WI38 (cell line): ENCODE measurements at regions not wholly inside any gene's neighbourhood (a gene's known extent, or its start where the extent isn't known, plus 50 kb on each side); places are given as distances from the start of the nearest gene placed in this dataset.

Experiments used
- H3K4me3 ChIP-seq: 2 replicates; pipeline ENCODE4 v1.5.1; 2011; ENCODE audit warnings: low read depth, mild to moderate bottlenecking, control low read depth, low read length
- CTCF ChIP-seq: IDR thresholded peaks from 2 replicates; pipeline ENCODE4 v1.5.1; 2012; ENCODE audit warnings: low read depth, mild to moderate bottlenecking, control low read depth, low read length

DNA sequence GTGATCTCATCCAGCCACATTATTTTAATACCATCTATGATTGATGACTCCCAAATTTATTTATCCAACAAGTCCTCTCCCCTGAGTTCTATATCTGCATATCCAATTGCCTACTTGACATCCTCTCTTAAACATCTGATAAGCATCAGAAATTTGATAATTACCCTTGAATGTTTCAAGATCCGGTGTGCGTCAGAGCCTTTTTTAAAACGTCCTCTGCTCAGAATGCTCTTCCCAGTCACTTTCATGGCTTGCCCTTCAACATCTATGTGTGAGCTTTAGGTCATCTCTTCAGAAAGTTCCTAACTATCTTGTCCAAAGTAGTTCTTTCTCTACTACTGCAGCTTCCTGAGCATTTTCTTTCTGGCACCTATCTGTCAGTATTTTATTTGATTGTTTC is 364.3 kb downstream of the PLPP3 start:
- no peak for TF ChIP-seq CTCF
- no peak overlapping the region for H3K4me3 ChIP-seq

- TF ChIP-seq CTCF = no peak
- H3K4me3 ChIP-seq = no peak overlapping the region
Observed at GRCh38 chr1:56213068-56213467, 366.3 kb downstream of the PLPP3 start.

DNA sequence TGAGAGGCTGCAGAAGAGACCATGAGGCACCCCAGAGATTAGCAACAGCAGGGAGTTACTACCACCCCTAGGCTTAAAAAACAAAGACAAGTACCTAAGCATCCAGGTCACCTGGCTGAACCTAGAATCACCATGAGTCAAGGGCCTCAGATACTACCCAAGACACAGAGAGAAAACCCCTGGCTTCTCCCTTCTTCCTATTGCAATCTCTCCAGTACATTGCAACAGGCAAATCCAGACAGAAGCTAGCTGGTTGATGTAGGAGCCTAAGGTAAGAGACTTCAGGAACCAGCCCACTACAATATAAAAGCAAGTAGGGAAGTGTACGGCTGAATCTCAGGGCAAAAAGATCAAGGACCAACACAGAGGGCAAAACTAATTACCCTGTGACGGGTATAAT is 367.2 kb downstream of the PLPP3 start:
- H3K4me3 ChIP-seq = no peak overlapping the region
- no peak for TF ChIP-seq CTCF

DNA sequence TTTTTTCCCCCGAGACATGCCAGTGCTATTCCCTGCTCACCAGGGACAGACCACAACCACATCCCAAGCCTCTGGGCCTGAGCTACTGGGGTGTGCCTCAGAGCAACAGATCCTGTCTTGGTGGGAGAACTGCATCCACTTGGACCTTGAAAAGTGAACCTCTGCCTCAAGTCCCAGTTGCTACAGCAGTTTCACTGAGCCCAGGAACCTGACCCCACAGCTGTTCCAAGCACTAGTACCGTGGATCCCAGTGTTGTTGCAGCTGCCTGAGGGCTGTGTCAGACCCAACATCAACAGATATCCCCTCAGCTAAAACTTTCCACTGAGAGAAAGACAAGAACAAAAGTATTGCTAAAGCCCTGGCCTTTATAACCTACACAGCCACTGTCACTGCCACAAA is 373.0 kb downstream of the PLPP3 start:
- no peak overlapping the region for H3K4me3 ChIP-seq
- TF ChIP-seq CTCF = no peak

- no peak for TF ChIP-seq CTCF
- no peak overlapping the region for H3K4me3 ChIP-seq
Observed at GRCh38 chr1:56204206-56204605, 375.2 kb downstream of the PLPP3 start.

DNA sequence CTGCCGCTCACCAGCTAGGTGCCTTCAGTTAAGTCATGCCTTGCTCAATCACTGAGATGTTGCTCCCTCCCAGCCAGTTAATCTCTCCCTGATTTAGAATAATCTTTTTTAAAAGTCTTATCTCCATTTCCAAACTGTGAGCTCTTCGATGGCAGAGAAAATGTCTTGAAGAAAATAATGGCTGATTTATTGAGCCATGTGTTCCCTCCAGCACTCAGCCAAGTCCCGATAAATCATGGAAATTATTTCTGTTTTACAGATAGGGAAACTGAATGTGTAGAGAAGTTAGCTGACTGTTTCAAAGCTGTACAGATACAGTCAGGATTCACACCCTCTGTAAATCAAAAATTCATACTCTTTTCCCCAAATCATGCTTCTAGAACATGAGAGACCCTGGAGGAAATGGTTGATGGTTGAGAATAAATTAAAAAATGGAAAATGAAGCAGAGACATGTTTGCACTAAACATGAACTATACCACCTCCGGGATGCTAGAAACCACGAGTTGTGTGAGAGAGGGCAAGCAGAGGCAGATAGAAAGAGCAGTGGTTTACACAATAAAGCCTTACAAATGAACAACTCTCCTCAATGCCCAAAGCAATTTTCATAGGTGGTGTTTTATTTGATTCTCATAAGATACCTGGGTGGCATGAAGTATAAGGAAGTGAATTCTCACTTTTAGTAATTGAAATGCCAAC is 376.4 kb downstream of the PLPP3 start:
- no peak overlapping the region for H3K4me3 ChIP-seq
- TF ChIP-seq CTCF = no peak

DNA sequence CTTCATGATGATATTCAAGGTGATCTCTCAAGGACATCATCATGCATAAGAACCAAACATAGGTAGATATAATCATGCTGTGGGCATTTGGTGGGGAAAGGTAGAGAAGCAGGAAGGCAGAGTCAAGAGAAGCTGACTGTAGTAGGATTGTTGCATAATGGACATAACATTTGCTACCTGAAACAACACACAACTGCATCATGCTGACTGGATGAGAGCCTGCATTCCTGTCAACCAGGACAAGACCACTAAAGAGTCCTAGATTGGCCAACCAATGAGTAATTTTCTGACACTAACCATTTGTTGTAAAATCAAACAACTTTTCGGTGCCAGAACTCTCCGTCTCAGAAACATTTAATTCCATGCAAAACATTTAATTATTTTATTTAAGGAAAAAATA is 377.2 kb downstream of the PLPP3 start:
- H3K4me3 ChIP-seq = no peak overlapping the region
- no peak for TF ChIP-seq CTCF
